ENCODE measurements at regions not wholly inside any gene's neighbourhood (a gene's known extent, or its start where the extent isn't known, plus 50 kb on each side); places are given as distances from the start of the nearest gene placed in this dataset.

- TF ChIP-seq ZNF691 (CRISPR knock-in tag; IDR thresholded peaks at IDR 0.05; ENCODE audit: borderline replicate concordance, low read depth) (no peak), SOX5 (CRISPR knock-in tag; IDR thresholded peaks at IDR 0.05; ENCODE audit: borderline replicate concordance) (no peak), SMYD3 (CRISPR knock-in tag; IDR thresholded peaks at IDR 0.05) (no peak), ASH2L (IDR thresholded peaks at IDR 0.05; ENCODE audit: insufficient read length, low read depth, low read length) (no peak), ZNF616 (CRISPR knock-in tag; IDR thresholded peaks at IDR 0.05; ENCODE audit: low read depth) (no peak), LBX2 (CRISPR knock-in tag; IDR thresholded peaks at IDR 0.05; ENCODE audit: borderline replicate concordance) (no peak), CENPT (CRISPR knock-in tag; IDR thresholded peaks at IDR 0.05; ENCODE audit: low read depth) (no peak)
- TF ChIP-seq, protein P1, sequence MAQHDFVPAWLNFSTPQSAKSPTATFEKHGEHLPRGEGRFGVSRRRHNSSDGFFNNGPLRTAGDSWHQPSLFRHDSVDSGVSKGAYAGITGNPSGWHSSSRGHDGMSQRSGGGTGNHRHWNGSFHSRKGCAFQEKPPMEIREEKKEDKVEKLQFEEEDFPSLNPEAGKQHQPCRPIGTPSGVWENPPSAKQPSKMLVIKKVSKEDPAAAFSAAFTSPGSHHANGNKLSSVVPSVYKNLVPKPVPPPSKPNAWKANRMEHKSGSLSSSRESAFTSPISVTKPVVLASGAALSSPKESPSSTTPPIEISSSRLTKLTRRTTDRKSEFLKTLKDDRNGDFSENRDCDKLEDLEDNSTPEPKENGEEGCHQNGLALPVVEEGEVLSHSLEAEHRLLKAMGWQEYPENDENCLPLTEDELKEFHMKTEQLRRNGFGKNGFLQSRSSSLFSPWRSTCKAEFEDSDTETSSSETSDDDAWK (CRISPR knock-in tag; IDR thresholded peaks at IDR 0.05): no peak
- ATAC-seq: no peak
- CTCF ChIA-PET (ENCODE audit: low intra/inter-chr PET ratio, low total read pairs): no interaction called here
- POLR2A ChIA-PET: no interaction called here
- Histone ChIP-seq H3K9ac (ENCODE audit: insufficient read depth, low read depth, low read length) (no peak overlapping the region), H3K36me3 (replicated peaks in 1 of 2; ENCODE audit: control insufficient read depth in 1 of 2, insufficient read depth in 2 of 2, low read length in 2 of 2) (no peaks in the 10 kb centered on the region), H3K27ac (ENCODE audit: extremely low read length, insufficient read depth, low read length) (no peak overlapping the region), H3K79me2 (ENCODE audit: insufficient read depth, low read length) (no peaks in the 10 kb centered on the region), H4K20me1 (ENCODE audit: insufficient read depth, low read length) (no peaks in the 10 kb centered on the region), H2AFZ (ENCODE audit: low read length) (no peak overlapping the region), H3K9me3 (ENCODE audit: low read length) (peaks cover 36% of the 10 kb centered on the region), H3K4me1 (ENCODE audit: insufficient read depth, low read length) (no peaks in the 10 kb centered on the region), H3K4me3 (replicated peaks in 1 of 3; ENCODE audit: insufficient read depth in 1 of 3, low read depth in 2 of 3, low read length in 3 of 3) (no peak overlapping the region), H3K27me3 (ENCODE audit: control insufficient read depth in 1 of 2, insufficient read depth in 2 of 2, low read length in 2 of 2) (no peaks in the 10 kb centered on the region; a peak in 1 of 5 replicates), H3K4me2 (ENCODE audit: low read depth, low read length) (no peak overlapping the region)
- no peak for FAIRE-seq
- no peak for DNase-seq (ENCODE audit: low spot score)
- intact Hi-C loops (cut with micrococcal nuclease; ENCODE audit: unreplicated experiment) (no loop called here), in situ Hi-C loops (cut with HindIII; ENCODE audit: extremely low pct_ligation_motif_present, low pct_unique_long_range_greater_than_20kb) (no loop called here)
- 23% methylated on average over 3 of the region's 3 CpGs for WGBS (ENCODE audit: low lambda C conversion rate)
- no TSS peak for BruUV-seq (replicated peaks)
Measured at GRCh38 chr11:112859787-112860186, 101.4 kb upstream of the NCAM1 start.

Measured in HepG2 (cell line).